ENCODE measurements at regions not wholly inside any gene's neighbourhood (a gene's known extent, or its start where the extent isn't known, plus 50 kb on each side); places are given as distances from the start of the nearest gene placed in this dataset.

DNA sequence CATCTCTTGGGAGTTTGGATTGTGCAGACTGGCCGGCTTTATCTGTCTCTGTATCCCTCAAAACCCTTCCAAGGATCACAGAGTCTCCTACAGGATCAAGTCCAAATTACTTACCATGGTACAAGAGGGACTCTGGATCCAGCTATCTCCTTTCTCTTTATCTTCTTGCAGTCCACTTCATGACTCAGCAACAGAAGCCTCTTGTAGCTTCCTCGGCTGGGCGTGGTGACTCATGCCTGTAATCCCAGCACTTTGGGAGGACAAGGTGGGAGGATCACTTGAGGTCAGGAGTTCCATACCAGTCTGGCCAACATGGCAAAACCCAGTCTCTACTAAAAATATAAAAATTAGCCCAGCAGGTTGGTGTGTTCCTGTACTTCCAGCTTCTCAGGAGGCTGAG, 189.7 kb downstream of the BCAT1 start:
- no peak for DNase-seq (ENCODE audit: low spot score)

DNA sequence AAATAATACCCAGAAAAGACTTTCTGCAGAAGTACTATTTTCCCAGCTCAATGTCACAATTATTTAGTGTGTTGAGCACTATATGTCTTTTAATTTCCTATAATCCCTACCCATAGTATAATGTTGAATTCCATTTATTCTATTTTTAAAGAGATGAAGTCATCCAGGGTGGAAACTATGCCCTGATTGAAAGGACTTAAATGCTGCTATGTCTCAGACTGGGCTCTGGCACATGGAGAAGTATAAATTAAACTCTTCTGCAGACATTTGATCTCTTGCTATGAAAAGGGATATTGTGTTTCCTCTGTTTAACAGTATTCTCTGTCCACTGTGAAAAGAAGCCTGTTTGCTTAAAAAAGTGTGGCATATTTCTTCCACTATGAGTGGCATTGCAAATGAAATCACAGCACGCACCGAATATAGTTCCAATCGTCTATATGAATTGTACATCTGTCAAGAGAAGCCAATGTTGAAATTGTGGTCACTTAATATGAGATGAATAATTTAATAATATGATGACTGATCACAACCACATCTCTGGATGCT, 192.3 kb downstream of the BCAT1 start:
- DNase-seq (ENCODE audit: low spot score), result no peak

DNA sequence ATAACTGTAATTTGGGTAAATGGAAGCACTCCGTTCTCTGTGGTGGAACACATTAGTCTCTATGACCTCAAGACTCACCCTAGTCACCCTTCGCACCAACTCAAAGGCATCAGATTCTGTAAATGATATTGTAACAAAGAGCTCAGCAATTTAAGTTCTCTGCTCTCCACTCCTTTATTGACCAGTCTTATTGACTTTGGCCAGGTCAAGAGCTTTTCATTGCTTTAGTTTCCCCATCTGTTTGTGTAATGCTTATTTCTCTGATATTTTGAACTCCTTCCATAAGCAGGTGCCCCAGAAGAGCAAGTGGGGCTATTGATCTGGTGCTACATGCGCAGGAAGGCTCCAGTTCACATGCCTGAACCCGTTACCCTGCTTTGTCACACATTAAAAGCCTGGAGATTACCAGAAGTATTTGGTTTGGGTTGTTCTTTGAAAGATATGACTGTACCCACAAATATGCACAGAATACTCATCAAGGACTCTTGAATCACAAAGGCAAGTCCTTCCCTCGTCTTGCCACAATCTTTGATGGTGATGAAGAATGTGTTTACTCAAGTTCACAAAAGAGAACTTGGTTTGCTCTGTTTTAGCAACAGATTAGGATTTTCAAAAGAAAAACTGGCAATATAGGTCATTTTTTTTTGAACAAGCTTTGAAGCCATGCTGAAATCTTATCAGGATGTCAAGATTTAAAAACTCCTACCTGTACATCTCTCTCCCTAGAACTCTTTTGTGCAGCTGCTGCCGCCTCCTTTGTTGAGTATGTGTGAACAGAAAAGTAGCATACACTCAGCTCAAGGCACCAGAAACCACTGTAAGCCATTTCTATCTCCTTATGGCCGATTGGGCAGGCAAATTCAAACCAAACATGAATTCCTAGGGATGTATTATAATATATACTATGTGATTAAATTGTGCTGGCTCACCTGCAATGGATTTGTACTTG, 193.9 kb downstream of the BCAT1 start:
- no peak for DNase-seq (ENCODE audit: low spot score)

DNA sequence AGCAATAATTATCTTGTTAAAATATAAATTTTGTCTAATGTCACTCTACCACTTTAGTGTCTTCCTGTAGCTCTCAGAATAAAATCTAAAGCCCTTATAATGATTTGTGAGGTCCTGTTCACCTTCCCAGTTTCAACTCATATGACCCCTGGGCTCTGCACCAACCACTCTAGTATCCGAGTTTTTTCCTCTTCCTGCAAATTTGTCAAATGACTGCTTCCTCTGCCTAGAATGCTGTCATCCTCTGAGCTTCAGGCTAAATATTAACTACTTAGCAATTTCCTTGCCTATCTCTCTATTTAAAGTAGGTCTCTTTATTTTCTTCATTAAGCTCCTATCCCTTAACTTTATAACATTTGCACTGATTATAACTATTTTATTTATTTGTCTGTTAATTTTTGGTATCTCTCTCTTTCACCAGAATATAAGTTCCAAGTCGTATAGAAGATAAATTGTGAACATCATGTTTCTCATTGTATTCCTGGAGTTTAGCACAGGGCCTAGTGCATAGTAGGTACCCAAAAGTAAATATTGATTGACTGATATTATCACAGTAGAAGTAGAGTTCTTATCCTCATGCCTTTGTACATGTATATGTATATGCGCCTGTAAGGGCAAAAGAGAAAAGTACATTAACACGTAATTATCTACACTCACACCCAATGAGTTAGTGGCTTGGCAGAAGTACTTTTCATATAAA, 196.0 kb downstream of the BCAT1 start:
- DNase-seq (ENCODE audit: low spot score), result no peak

DNA sequence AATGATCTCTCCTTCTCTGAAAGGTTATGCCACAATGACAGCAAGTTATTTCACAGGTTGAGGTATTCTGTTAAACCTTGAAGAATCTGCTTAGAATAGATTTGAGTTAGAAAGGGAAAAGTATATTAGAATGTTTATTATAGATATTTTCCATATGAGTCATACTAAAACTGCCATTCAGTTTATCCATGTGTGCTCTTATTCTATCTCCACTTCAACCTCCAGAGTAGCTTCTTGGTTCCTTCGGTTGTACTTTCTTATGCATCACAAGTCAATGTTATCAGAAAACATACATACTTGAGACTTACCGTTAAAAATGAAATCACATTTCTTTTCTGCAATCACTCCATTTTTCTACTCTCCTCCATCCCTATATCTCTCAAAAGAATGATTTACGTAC, 197.7 kb downstream of the BCAT1 start:
- DNase-seq (ENCODE audit: low spot score), result no peak

DNA sequence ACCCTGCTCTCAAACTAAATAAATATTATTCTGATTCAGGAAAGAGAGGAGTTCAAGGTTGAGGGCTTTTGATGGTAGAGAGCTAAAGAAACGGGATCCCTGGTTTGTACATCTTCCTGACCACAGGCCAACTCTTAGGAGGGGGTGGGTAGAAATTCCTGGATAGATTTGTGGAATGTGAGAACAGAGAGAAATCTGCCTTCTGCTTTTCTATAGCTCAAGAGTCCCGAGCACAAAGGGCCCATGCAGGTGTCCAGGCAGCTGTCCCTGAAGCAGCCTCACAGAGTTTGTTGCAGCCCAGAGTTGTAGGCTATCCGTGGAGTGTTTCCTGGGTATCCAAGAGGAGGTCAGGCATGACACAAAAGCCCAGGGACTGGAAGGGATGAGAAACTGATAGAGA, 198.6 kb downstream of the BCAT1 start:
- DNase-seq (ENCODE audit: low spot score), result no peak

DNA sequence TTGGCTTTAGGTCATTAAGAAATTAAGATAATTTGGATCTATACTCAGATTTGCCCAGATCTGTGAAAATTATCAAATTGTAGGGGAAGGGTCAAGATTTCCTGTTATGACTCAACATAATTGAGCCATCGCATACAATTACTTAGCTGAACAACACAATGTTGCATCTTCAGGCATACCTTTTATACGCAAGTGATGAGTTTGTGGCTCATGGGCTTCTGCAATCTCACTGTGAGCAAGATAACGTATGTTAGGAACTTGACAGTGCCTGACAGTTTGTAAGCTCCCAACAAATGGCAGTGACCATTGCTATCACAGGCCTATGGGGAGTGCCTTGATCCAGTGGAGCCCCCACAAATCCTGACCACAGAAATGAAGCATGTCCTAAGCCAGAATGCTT, 199.7 kb downstream of the BCAT1 start:
- DNase-seq (ENCODE audit: low spot score), result no peak

DNA sequence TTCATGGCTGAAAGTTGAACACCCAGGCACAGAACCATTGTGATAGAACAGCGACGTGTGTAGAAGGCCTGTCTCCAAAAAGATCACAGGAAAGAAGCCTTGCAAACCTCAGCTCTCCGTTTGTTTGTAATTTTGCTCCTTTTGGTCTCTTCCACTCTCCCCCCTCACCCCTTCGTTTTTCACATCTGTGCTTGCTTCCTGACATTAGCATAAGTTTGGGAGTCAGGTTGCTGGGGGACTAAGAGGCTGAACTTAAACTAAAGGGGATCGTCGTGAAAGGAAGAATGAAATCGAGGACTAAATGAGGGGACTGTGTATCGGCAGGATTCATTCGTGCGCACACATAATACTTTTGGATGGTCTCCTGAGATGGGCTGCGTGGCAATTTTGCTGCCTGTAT, 200.6 kb downstream of the BCAT1 start:
- no peak for DNase-seq (ENCODE audit: low spot score)

DNA sequence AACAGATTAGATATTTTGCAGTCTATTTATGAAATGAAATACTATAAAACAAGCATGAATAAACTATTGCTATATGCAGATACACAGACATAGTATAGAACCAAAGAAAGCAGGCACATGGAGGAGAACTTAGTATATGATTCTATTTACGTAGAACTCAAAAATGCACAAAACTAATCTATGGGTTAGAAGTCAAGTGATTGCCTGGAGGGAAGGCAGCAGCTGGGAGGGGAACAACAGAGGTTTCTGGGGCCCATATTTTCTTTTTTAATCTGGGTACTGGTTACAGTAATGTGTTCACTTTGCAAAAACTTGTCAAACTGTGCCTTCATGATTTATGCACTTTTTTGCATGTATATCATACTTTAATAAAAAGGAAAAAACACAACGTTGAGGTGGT, 202.0 kb downstream of the BCAT1 start:
- no peak for DNase-seq (ENCODE audit: low spot score)

DNA sequence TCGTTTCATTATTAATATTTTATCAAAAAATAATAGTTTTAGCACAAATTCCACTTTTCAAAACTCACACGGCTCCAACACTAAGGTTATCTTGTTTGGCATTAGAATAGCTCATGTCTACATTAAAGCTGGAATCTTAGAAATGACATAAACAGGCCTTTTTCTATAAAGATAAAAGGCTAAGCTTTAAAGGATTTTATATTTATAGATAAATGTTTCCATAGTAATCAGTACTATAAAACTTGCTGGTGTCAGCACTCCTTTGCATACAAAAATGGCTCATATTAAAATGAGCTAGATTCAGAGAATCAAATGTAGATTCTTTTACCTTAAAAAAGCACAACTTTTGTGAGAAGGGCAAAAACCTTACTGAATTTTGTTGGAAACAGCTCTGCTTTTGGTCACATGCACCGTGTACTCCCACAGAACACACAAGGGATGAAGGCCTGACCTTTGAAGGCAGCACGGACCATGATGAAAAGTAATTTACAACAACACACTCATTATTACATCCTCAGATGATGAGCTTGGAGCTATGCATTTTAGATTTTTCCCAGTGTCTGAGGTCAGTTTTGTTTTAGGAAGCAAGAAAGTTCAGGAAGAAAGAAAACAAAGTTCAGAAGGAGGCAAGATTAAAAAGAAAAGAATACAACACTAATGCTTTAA, 202.8 kb downstream of the BCAT1 start:
- no peak for DNase-seq (ENCODE audit: low spot score)

DNA sequence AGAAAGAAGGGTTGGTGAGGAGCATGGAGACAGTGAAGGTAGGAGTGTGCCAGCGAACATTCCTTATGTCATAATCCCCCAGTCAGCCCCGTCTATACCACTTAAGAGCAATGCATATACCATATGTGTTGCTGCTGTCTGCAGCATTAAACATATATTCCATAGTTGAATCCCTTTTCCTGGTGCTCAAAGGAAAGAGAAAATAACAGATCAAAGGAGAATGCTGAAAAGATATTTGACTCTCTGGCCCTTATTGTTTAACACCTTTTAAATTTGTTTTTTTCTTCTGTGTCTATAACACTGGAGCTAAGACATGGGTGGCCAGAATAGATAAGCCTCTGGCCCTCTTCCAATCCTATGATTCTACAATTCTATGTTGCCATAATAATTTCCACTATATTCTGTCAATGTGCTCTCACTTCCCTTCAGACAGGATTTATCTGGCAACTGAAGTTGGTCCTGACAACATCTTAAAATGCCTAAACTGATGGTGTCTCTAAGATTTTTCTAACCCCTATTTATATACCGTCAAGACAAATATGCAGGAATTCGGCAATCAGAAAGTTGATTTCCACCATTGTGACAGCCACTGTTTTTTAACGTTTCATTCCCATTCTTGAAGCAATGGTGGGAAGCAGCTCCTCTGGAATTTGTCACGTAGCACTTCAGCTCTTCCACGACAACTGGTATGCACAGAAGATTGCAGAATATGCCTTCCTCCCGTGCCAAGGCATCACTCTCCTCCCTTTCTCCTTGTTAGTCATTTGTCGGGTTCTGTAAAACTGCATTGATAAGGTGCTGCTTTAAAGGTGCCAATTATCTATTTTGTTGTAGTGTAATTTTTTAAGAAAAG, 204.7 kb downstream of the BCAT1 start:
- no peak for DNase-seq (ENCODE audit: low spot score)

DNA sequence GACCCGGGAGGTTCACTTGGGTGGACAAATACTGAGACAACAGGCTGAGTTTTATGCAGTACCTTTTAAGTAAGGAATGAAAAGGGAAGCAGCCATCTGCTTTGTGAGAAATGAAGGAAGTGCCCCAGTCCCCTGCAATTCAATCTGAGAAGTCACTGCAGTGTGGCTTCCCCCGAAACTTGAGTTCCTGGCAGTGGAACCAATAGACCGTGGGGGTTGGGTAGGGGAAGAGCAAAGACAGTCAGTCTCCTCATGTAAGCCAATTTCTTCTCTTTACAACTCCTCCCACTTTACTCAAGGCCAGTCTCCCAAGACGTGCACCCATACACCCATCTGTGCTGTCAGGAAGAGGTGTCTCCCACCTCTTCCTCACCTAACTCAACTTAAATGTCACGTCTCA, 206.5 kb downstream of the BCAT1 start:
- no peak for DNase-seq (ENCODE audit: low spot score)

DNA sequence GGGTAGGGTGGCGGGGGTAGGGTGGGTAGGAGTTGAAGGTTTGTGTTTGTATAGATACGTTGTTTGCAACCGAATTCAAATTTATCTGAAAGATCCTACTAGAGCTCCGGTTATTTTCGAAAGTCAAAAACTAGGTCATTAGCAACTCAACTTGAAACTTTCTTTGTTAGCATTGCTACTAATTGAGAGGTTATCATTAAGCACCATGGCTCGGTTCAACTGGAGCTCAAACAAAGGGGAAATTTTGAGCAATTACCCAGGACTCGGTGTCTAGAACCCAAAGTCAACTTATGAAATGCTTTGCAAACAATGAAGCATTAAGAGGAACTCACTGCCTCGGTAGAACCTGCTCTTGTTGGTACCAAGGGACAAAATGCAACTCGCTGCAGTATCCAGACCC, 207.7 kb downstream of the BCAT1 start:
- DNase-seq (ENCODE audit: low spot score), result no peak

DNA sequence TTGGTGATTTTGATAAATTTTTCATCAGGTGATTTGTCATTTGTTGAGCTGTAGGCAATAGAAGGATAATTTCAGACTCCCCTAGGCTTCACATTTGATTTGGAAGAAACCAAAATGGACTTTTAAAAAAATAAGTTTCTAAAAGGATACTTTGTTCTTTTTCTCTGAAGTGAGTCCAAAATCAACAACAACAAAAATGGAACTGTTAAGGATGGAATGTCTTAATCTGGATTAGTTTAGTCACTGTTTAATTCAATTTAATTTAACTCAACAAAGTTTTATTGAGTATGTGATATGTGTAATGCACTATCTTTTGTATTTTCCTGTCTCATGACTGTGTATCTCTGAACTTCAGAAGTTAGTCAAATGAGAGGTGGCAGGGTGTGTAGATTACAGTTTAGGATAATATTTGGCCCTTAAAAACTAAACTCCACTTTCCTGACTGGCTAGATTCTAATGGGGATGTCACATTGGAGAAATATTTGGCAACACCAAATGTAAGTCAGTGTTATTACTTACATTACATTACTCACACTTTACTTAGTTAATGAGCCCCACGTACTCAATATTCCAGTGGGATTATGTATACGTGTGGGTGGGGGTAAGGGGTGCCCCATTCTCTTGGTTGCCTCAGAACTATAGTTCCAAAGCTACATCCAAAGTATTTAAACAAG, 209.7 kb downstream of the BCAT1 start:
- no peak for DNase-seq (ENCODE audit: low spot score)

DNA sequence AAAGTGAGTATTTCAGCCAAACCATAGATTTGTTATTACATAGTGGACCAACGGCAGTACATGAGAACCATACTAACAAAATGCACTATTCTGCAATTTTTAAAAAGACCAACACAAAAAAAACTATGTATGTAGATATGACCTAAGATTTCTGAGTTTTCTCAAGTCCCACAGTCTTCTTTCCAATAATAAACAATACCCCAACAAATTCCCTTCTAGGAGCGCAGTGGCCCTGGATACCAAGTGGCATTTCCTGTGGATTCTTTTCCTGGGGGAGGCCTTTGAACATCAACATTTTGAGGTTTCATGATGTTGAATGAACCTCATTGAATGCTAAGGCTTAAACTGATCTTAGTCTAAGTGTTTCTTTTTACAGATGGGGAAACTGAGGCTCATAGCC, 210.5 kb downstream of the BCAT1 start:
- DNase-seq (ENCODE audit: low spot score), result no peak

DNA sequence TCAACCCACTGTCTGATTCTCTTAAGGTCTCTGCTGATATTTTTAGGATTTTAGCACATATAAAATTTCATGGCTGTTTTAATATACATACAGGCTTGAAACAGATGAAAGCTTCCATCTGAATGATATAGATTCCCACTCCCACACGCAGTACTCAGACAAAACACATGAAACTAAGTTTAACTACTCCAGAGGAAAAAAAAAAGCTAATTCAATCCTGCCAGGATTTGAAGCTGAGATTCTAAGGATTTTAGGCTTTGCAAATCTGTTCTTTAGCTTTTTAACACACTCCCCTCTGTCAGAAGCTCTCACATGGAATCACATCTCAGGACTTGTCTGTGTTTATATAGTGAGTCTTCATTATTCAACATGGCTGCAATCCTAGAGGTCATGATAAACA, 217.3 kb downstream of the BCAT1 start:
- DNase-seq (ENCODE audit: low spot score), result no peak

DNA sequence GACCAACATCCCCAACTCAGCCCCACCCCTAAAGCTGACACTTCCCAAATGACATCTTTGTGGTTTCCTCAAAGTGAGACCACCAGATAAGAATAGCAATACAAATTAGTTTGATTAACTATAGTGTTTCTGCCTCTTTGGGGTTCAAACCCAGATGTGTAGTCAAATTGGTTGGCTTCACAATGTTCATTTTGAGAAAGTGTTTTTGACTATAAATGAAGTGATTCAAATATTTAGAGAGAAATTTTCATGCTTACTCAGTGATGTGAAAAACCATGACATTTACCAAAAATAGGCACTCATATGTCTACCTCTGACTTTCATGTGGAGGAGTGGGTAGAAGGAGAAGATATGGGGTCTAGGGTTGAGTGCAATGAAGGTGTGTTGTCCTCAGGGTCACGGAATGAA, 218.4 kb downstream of the BCAT1 start:
- DNase-seq (ENCODE audit: low spot score), result no peak

DNA sequence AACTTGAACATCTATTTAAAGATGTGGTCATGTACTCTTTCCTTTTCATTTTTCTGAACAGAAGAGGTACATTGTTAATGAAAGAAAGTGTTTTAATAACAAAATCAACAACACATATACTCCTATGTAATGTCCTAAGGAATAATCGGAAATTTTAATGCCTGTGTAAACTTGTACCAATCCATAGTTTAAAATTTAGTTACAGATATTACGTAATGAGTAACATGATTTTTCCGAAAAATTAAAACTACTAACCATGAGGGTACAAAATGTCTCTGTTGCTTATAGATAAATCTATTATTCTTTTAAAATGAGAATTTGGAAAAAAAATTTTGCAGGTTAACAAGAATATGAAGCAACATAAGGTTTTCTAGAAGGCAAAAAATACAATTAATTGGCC, 220.1 kb downstream of the BCAT1 start:
- DNase-seq (ENCODE audit: low spot score), result no peak

DNA sequence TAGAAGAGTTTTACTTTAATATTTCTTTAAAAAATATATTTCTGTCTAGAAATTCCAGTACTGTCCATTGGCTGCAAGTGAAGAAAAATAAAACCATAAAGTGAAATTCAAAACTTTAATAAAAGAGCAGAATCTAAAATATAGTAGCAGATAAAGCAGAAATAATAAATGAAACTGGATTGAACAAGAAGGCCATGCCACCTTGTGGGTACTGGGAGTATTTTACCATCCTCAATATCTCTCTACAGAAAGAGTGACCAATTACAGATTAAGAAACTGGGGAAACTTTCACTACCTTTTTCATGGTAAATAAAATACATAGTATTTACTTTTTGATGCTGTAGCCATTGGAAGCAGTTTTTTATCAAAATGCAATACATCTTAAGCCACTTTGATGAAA, 220.5 kb downstream of the BCAT1 start:
- DNase-seq (ENCODE audit: low spot score), result no peak

DNA sequence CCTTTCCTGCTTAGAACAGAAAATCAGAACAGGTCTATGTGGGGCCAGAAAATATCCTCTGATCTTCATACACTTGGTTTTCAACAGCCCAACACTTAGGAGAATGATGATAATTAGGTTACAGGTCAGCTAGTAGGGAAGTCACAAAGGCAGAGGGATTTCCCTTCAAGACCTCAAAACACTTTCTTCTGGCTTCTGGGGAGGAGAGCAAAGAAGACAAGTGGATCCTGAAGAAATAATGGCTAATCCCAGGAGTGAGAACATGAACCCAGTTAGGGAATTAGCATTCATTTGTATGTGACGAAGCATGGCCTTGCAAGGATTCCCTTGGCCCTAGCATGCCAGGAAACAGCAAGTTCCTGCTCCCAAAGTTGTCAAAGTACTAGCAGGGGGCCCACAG, 223.3 kb downstream of the BCAT1 start:
- DNase-seq (ENCODE audit: low spot score), result no peak

DNA sequence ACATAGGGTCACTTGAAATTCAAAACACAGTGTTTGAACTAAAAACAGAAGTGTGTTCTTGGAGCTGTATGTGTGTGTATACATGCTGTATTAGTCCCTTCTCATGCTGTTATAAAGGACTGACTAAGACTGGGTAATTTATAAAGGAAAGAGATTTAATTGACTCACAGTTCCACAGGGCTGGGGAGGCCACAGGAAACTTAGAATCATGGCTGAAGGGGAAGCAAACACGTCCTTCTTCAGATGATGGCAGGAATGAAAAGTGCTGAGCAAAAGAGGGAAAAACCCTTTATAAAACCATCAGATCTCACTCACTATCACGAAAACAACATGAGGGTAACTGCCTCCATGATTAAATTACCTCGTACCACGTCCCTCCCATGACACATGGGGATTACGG, 224.1 kb downstream of the BCAT1 start:
- no peak for DNase-seq (ENCODE audit: low spot score)

Measured in cerebellar cortex (tissue), 1 donor.